Gastrocnemius medialis (tissue), 4 donors: ENCODE measurements at regions not wholly inside any gene's neighbourhood (a gene's known extent, or its start where the extent isn't known, plus 50 kb on each side); places are given as distances from the start of the nearest gene placed in this dataset.

Source experiments
- CTCF ChIP-seq, 5 experiments: fragments of 450-650 bp in 3 of 5; fragments of 200-600 bp in 2 of 5; sonication (generic) in 2 of 5; IDR thresholded peaks in 4 of 5; conservative IDR thresholded peaks in 1 of 5; 1 replicate in 4 of 5; 2 replicates in 1 of 5; pipeline ENCODE4 v1.5.1; 2016 to 2019; ENCODE audit warnings: antibody characterized with exemption in 5 of 5, mild to moderate bottlenecking in 3 of 5, moderate library complexity in 3 of 5
- POLR2A ChIP-seq, 2 donors: fragments of 450-650 bp; IDR thresholded peaks; one replicate each; pipeline ENCODE4 v1.6.1; 2017; ENCODE audit warnings: antibody characterized with exemption in 2 of 2, mild to moderate bottlenecking in 2 of 2, moderate library complexity in 2 of 2

- TF ChIP-seq POLR2A (IDR thresholded peaks at IDR 0.05) (no peak), CTCF (IDR thresholded peaks at IDR 0.05 in 4 of 5, conservative IDR thresholded peaks at IDR 0.05 in 1 of 5) (no peak)
These were observed 210.7 kb upstream of the TNC start for GRCh38 chr9:115328677-115329076.
